Activated CD8-positive, alpha-beta memory T cell treated with anti-CD3 and anti-CD28 coated beads, Interleukin-2, amount 50 U/mL, for 48 hours (primary cell): ENCODE measurements at regions not wholly inside any gene's neighbourhood (a gene's known extent, or its start where the extent isn't known, plus 50 kb on each side); places are given as distances from the start of the nearest gene placed in this dataset.
"Not testable (repeated sequence)": the region's sequence is repeated elsewhere in the genome, so short reads cannot be mapped to it uniquely, and the experiment has no call there.

Source experiments
- DNase-seq: peaks from one replicate; pipeline ENCODE4 v3.0.0-alpha.2; 2020

DNA sequence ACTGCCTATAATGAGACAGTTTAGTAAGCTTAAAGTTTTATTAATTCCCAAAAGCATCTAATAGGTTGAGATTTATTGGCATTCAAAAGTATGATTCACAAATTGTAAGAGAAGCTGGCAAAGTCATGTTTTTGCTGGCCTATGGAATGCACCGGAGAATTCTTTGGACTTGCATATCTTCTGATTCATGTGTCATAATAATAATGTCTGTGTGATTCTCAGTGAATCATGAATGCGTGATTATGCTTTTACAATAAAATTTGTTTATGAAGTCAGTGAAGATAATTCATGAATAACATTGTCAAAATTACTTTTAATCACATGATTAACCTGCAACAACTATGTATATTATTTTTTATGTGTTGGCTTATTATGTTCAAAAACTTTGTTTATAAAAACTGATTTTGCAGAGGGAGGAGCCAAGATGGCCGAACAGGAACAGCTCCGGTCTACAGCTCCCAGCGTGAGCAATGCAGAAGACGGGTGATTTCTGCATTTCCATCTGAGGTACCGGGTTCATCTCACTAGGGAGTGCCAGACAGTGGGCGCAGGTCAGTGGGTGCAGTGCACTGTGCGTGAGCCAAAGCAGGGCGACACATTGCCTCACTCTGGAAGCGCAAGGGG is 389.2 kb downstream of the SRGAP2C start:
- not testable (repeated sequence) for DNase-seq

DNA sequence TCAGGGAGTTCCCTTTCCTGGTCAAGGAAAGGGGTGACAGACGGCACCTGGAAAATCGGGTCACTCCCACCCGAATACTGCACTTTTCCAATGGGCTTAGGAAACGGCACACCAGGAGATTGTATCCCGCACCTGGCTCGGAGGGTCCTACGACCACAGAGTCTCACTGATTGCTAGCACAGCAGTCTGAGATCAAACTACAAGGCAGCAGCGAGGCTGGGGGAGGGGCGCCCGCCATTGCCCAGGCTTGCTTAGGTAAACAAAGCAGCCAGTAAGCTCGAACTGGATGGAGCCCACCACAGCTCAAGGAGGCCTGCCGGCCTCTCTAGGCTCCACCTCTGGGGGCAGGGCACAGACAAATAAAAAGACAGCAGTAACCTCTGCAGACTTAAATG is 389.7 kb downstream of the SRGAP2C start:
- not testable (repeated sequence) for DNase-seq

DNA sequence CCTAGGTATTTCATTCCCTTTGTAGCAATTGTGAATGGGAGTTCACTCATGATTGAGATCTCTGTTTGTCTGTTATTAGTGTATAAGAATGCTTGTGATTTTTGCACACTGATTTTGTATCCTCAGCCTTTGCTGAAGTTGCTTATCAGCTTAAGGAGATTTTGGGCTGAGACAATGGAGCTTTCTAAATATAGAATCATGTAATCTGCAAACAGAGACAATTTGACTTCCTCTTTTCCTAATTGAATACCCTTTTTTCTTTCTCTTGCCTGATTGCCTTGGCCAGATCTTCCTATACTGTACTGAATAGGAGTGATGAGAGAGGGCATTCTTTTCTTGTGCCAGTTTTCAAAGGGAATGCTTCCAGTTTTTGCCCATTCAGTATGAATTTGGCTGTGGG is 398.1 kb downstream of the SRGAP2C start:
- not testable (repeated sequence) for DNase-seq

DNA sequence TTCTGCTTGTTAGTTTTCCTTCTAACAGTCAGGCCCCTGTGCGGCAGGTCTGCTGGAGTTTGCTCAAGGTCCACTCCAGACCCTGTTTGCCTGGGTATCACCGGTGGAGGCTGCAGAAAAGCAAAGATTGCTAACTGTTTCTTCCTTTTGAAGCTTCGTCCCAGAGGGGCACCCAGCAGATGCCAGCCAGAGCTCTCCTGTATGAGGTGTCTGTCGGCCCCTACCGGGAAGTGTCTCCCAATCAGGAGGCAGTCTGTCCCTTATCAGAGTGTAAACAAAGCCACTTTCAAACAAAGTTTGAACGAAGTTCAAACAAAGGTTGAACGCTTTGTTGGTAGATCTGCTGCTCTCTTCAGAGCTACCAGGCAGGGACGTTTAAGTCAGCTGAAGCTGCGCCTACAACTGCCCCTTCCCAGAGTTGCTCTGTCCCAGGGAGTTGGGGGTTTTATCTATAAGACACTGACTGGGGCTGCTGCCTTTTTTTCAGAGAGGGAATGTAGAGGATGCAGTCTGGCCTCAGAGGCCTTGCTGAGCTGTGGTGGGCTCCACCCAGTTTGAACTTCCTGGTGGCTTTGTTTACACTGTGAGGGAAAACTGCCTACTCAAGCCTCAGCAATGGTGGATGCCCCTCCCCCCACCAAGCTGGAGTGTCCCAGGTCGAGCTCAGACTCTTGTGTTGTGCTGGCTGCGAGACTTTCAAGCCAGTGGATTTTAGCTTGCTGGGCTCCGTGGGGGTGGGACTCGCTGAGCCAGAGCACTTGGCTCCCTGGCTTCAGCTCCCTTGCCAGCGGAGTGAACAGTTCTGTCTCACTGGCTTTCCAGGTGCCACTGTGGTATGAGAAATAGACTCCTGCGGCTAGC is 401.8 kb downstream of the SRGAP2C start:
- DNase-seq: no peak

DNA sequence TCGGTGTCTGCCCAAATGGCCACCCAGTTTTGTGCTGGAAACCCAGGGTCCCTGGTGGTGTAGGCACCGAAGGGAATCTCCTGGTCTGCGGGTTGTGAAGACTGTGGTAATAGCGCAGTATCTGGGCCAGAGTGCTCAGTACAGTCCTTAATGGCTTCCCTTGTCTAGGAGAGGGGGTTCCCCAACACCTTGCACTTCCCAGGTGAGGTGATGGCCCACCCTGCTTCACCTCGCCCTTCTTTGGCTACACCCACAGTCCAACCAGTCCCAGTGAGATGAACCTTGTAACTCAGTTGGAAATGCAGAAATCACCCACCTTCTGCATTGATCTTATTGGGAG is 402.4 kb downstream of the SRGAP2C start:
- DNase-seq: no peak

DNA sequence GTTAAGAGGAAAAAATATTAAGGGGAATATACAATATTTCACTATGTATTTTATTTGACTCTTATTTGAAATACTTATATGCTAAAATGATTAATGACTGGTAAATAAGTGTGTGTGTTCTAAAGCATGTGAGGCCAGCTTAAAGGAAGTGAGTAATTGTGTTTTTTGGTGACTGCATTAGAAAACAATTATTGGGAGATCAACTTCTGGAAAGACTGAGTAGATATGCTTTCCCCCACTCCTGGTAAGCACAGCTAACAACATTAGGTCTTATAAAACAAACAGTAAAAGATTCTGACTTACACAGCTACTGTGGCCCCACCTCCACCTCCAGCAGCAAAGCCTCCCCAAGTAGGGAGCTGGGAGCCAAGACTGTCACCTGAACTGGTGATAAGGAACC is 403.0 kb downstream of the SRGAP2C start:
- no peak for DNase-seq

DNA sequence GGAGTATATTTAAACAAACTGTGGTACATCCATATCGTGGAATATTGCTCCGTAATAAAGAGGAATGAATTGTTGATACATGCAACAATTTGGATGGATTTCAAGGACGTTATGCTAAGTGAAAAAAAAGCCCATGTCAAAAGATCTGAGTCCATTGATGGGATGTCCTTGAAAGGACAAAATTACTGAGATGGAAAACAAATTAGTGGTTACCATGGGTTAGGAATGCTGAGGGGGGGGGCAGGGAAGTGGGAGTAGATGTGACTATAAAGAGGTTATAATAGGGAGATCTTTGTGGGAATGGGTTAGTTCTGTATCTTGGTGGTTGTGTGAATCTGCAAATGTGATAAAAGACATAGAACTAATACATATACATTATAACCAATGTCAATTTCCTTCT is 409.3 kb downstream of the SRGAP2C start:
- no peak for DNase-seq

DNA sequence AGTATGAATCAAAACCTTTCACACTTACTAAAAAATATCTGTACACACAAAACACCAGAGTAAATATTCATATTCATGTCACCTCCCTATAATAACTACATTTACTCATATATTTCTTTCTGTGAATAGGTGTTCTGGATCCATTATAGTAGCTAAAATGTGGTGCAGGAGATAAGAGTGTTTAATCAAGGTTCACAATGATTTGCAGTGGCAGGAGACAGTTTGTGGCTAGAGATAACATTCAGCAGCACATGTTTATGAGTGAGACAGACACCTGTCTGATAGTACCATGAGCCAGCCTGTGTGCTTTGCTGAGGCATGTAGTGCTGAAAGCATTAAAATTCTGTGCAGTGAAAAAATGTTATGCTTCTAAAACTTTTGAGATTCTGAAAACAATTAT is 410.3 kb downstream of the SRGAP2C start:
- no peak for DNase-seq

DNA sequence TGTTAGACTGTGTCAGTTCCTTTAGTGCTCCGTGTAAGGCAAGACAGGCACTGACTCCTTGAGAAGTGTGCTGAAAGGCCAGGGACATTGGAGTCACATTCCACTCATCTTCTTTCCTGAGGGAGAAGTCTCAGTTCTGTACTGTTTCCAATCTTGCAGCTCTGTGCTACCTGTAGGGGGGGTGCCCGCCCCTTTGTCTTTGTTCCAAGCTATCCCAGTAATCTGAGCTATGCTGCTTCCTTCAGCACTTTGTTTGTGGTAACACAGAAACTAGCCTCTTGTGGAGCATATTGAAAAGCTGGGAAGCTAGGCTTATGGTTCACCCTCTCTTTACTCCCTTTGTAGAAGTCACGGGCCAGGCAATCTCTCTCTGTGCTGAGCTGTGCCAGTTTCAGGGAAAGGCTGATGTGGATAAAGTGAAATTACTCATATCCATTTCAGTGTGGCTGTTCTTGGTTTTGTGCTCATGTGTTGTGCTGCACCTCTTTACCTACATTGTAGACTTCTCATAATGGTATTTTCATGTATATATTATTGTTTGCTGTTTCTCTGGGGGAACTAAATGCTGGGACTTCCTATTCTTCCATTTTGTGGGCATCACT is 420.2 kb downstream of the SRGAP2C start:
- DNase-seq: not testable (repeated sequence)

DNA sequence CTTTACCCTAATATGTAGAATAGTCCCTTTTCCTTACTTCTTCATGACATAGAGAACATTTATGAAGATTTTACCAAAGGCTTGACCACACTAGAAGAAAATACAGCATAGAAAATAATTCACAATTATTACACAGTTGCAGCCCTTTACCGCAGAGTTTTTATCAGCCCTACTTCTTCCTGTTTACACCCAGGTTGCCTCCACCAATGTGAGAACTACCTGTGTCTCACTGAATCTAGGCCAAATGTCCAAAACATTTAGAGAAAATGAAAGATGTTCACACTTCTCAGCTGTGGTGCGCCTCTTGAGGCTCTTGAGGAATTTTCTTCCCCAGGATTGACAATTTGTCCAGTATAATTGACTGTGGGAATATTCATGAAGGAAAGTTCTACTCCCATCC is 422.7 kb downstream of the SRGAP2C start:
- DNase-seq: not testable (repeated sequence)
